CD4-positive, alpha-beta T cell treated with Interleukin-15 for 4 hours (primary cell): ENCODE measurements at regions not wholly inside any gene's neighbourhood (a gene's known extent, or its start where the extent isn't known, plus 50 kb on each side); places are given as distances from the start of the nearest gene placed in this dataset.
"Not testable (repeated sequence)": the region's sequence is repeated elsewhere in the genome, so short reads cannot be mapped to it uniquely, and the experiment has no call there.

Experiments used
- DNase-seq: peaks from one replicate; pipeline ENCODE4 v3.0.0-alpha.2; 2020; ENCODE audit warnings: low spot score

- DNase-seq = no peak
Observed at GRCh38 chr15:57881361-57881760, 174.8 kb downstream of the POLR2M start.

GRCh38 chr15:57881972-57882371 is 175.5 kb downstream of the POLR2M start:
- no peak for DNase-seq

GRCh38 chr15:57883701-57884100 is 177.2 kb downstream of the POLR2M start:
- no peak for DNase-seq

- no peak for DNase-seq
Observed at GRCh38 chr15:57884936-57885335, 178.4 kb downstream of the POLR2M start.

GRCh38 chr15:57885435-57885834 is 178.9 kb downstream of the POLR2M start:
- DNase-seq = no peak

- DNase-seq = no peak
Observed at GRCh38 chr15:57887825-57888224, 177.7 kb downstream of the ALDH1A2 start.

GRCh38 chr15:57890351-57890750 is 175.2 kb downstream of the ALDH1A2 start:
- DNase-seq = no peak

GRCh38 chr15:57890878-57891277 is 174.6 kb downstream of the ALDH1A2 start:
- DNase-seq = no peak

GRCh38 chr15:57892181-57892580 is 173.3 kb downstream of the ALDH1A2 start:
- no peak for DNase-seq

GRCh38 chr15:57893040-57893439 is 172.5 kb downstream of the ALDH1A2 start:
- no peak for DNase-seq

GRCh38 chr15:57895291-57895690 is 170.2 kb downstream of the ALDH1A2 start:
- DNase-seq = no peak

- no peak for DNase-seq
Observed at GRCh38 chr15:57896114-57896513, 169.4 kb downstream of the ALDH1A2 start.

- not testable (repeated sequence) for DNase-seq
Observed at GRCh38 chr15:57896899-57897298, 168.6 kb downstream of the ALDH1A2 start.

GRCh38 chr15:57897870-57898269 is 167.6 kb downstream of the ALDH1A2 start:
- no peak for DNase-seq

- no peak for DNase-seq
Observed at GRCh38 chr15:57902155-57902554, 163.4 kb downstream of the ALDH1A2 start.
